NB4 (cell line): ENCODE measurements at regions not wholly inside any gene's neighbourhood (a gene's known extent, or its start where the extent isn't known, plus 50 kb on each side); places are given as distances from the start of the nearest gene placed in this dataset.

Source experiments
- CTCF ChIP-seq: IDR thresholded peaks from one replicate; pipeline ENCODE4 v1.5.1; 2012; ENCODE audit warnings: low read depth, low read length
- MAX ChIP-seq: IDR thresholded peaks from 2 replicates; pipeline ENCODE4 v1.6.1; 2011; ENCODE audit warnings: low read depth, low read length
- POLR2A ChIP-seq: IDR thresholded peaks from 2 replicates; pipeline ENCODE4 v1.6.1; 2011; ENCODE audit warnings: mild to moderate bottlenecking; ENCODE audit not compliant: insufficient read length; ENCODE audit errors: extremely low read depth

- TF ChIP-seq CTCF (no peak), POLR2A (no peak), MAX (no peak)
These were observed 55.5 kb upstream of the TIAM1 start for GRCh38 chr21:31399591-31399990.
